Thoracic aorta (tissue), 2 donors: ENCODE measurements at regions not wholly inside any gene's neighbourhood (a gene's known extent, or its start where the extent isn't known, plus 50 kb on each side); places are given as distances from the start of the nearest gene placed in this dataset.

Experiments used
- ATAC-seq: fragments of 150-250 bp; one replicate; pipeline ENCODE4 v1.8.0; 2017; ENCODE audit warnings: low read depth; ENCODE audit not compliant: insufficient number of reproducible peaks, low FRiP score
- DNase-seq: peaks from one replicate; pipeline ENCODE4 v3.0.0-alpha.2; 2020; ENCODE audit warnings: low spot score
- H3K27ac ChIP-seq, 2 donors: fragments of 200-600 bp; sonication (generic); 1 replicate in 1 of 2; 2 replicates in 1 of 2; pipeline ENCODE4 v1.5.1; 2016; ENCODE audit warnings: mild to moderate bottlenecking in 2 of 2, moderate library complexity in 2 of 2
- H3K27me3 ChIP-seq: fragments of 200-600 bp; sonication (generic); replicated peaks from 2 replicates; pipeline ENCODE4 v1.6.0; 2016; ENCODE audit warnings: mild to moderate bottlenecking; ENCODE audit not compliant: insufficient read depth
- H3K36me3 ChIP-seq: fragments of 200-600 bp; sonication (generic); one replicate; pipeline ENCODE4 v1.5.1; 2016
- H3K4me1 ChIP-seq, 2 donors: fragments of 200-600 bp; sonication (generic); 1 replicate in 1 of 2; 2 replicates in 1 of 2; pipeline versions ENCODE4 v1.5.1 to v1.6.0; 2016; ENCODE audit warnings: low read depth in 2 of 2, mild to moderate bottlenecking in 1 of 2; ENCODE audit not compliant: control insufficient read depth in 1 of 2
- H3K4me3 ChIP-seq: fragments of 200-600 bp; sonication (generic); 2 replicates; pipeline ENCODE4 v1.5.1; 2016; ENCODE audit warnings: mild to moderate bottlenecking
- H3K9me3 ChIP-seq: fragments of 200-600 bp; sonication (generic); 2 replicates; pipeline ENCODE4 v1.5.1; 2016
- CTCF ChIP-seq: fragments of 200-600 bp; sonication (generic); IDR thresholded peaks from one replicate; pipeline ENCODE4 v1.5.1; 2019; ENCODE audit warnings: antibody characterized with exemption

- no peak for TF ChIP-seq CTCF
- no peaks in the 10 kb centered on the region for H3K36me3 ChIP-seq
- ATAC-seq, result no peak
Measured at GRCh38 chr14:66143387-66144112, 342.6 kb upstream of the CCDC196 start.

GRCh38 chr14:66152302-66152701, 333.9 kb upstream of the CCDC196 start:
- TF ChIP-seq CTCF, result no peak
- ATAC-seq, result no peak
- Histone ChIP-seq H3K4me3 (no peak overlapping the region), H3K4me1 (no peaks in the 10 kb centered on the region), H3K36me3 (no peaks in the 10 kb centered on the region), H3K9me3 (peaks cover 3% of the 10 kb centered on the region), H3K27me3 (no peaks in the 10 kb centered on the region), H3K27ac (no peak overlapping the region)
- DNase-seq, result no peak

More at GRCh38 chr14:66143387-66144112, 342.6 kb upstream of the CCDC196 start:
- Histone ChIP-seq H3K9me3 (no peaks in the 10 kb centered on the region), H3K4me1 (no peaks in the 10 kb centered on the region), H3K4me3 (no peak overlapping the region), H3K27ac (no peak overlapping the region), H3K27me3 (no peaks in the 10 kb centered on the region)
- no peak for DNase-seq

- Histone ChIP-seq H3K27me3 (no peaks in the 10 kb centered on the region), H3K4me3 (no peak overlapping the region), H3K4me1 (no peaks in the 10 kb centered on the region), H3K27ac (no peak overlapping the region), H3K36me3 (no peaks in the 10 kb centered on the region), H3K9me3 (peaks cover 3% of the 10 kb centered on the region)
- no peak for TF ChIP-seq CTCF
- DNase-seq, result no peak
- no peak for ATAC-seq
Measured at GRCh38 chr14:66152747-66153146, 333.4 kb upstream of the CCDC196 start.

GRCh38 chr14:66163023-66163422, 323.1 kb upstream of the CCDC196 start:
- no peak for TF ChIP-seq CTCF
- no peak overlapping the region for H3K27ac ChIP-seq

GRCh38 chr14:66165337-66165736, 320.8 kb upstream of the CCDC196 start:
- no peak for TF ChIP-seq CTCF
- no peaks in the 10 kb centered on the region for H3K27me3 ChIP-seq
- H3K4me1 ChIP-seq, result no peaks in the 10 kb centered on the region
- no peak for DNase-seq
- no peak overlapping the region for H3K27ac ChIP-seq
- no peaks in the 10 kb centered on the region for H3K36me3 ChIP-seq
- H3K9me3 ChIP-seq, result no peaks in the 10 kb centered on the region
- H3K4me3 ChIP-seq, result no peak overlapping the region
- no peak for ATAC-seq

More at GRCh38 chr14:66163023-66163422, 323.1 kb upstream of the CCDC196 start:
- Histone ChIP-seq H3K4me3 (no peak overlapping the region), H3K9me3 (no peaks in the 10 kb centered on the region), H3K4me1 (no peaks in the 10 kb centered on the region), H3K36me3 (no peaks in the 10 kb centered on the region), H3K27me3 (no peaks in the 10 kb centered on the region)
- DNase-seq, result no peak
- ATAC-seq, result no peak
